ENCODE measurements at regions not wholly inside any gene's neighbourhood (a gene's known extent, or its start where the extent isn't known, plus 50 kb on each side); places are given as distances from the start of the nearest gene placed in this dataset.
"Not testable (repeated sequence)": the region's sequence is repeated elsewhere in the genome, so short reads cannot be mapped to it uniquely, and the experiment has no call there.

DNA sequence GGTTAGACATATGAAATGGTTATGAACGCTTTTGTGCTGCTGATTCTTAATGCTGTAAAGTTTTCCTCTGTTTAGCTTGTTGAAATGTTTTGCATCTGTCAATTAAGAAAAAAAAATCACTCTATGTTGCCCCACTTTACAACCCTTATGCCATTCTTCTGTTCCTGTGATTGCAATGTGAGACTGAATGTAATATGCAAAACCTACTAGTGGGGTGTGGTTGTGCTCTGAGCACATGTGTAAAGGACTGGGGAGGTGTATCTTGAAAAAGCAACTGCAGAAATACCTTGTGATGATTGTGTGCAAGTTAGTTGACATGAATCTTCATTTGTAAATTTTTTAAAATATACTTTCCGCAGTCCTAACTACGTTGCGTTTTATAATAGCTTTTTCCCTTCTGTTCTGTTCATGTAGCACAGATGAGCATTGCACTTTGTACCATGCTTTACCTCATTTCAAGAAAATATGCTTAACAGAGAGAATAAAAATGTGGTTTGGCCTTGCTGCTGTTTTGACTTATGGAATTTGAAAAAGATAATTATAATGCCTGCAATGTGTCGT, 357.0 kb upstream of the PIK3R1 start:
- H3K27ac ChIP-seq (ENCODE audit: extremely low read depth, low read depth, low read length), result no peak overlapping the region
- ChIA-PET POLR2A (no interaction called here), CTCF (no interaction called here)
- no peaks in the 10 kb centered on the region for H3K9me3 ChIP-seq (ENCODE audit: control insufficient read depth, insufficient read depth, low read depth, low read length)
- no peaks in the 10 kb centered on the region for H3K4me1 ChIP-seq (ENCODE audit: control insufficient read depth, insufficient read depth, low read length)
- H3K4me3 ChIP-seq (ENCODE audit: low read depth, low read length), result no peak overlapping the region
- TF ChIP-seq ZIC2 (tag by site-specific recombination; IDR thresholded peaks at IDR 0.05) (no peak), PRDM4 (tag by site-specific recombination; IDR thresholded peaks at IDR 0.05) (no peak), KLF8 (tag by site-specific recombination; IDR thresholded peaks at IDR 0.05) (no peak), KLF7 (tag by site-specific recombination; IDR thresholded peaks at IDR 0.05; ENCODE audit: borderline replicate concordance) (no peak), REPIN1 (tag by site-specific recombination; IDR thresholded peaks at IDR 0.05; ENCODE audit: low read depth) (no peak), ZNF660 (tag by site-specific recombination; IDR thresholded peaks at IDR 0.05) (no peak)
- TF ChIP-seq, protein P1, sequence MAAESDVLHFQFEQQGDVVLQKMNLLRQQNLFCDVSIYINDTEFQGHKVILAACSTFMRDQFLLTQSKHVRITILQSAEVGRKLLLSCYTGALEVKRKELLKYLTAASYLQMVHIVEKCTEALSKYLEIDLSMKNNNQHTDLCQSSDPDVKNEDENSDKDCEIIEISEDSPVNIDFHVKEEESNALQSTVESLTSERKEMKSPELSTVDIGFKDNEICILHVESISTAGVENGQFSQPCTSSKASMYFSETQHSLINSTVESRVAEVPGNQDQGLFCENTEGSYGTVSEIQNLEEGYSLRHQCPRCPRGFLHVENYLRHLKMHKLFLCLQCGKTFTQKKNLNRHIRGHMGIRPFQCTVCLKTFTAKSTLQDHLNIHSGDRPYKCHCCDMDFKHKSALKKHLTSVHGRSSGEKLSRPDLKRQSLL (tag by site-specific recombination; IDR thresholded peaks at IDR 0.05), result no peak
- H3K36me3 ChIP-seq (ENCODE audit: control insufficient read depth in 2 of 2, insufficient read depth in 1 of 2, low read length in 2 of 2), result no peaks in the 10 kb centered on the region

DNA sequence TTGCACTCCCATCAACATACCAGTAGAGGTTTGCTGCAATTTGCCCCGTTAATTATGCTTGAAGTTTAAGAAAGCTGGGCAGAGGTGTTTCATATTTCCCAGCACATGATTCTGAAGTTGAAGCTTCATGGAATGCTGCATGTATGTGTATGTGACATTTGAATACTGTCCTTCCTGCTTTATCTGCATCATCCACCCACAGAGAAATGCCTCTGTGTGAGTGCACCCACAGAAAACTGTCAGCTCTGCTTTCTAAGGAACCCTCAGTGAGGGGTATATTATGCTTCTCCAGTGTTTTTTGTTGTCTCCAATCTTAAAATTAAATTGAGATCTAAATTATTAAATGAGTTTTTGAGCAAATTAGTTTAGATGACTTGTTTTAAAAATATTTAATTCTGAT, 358.1 kb upstream of the PIK3R1 start:
- Histone ChIP-seq H3K27ac (ENCODE audit: extremely low read depth, low read depth, low read length) (no peak overlapping the region), H3K4me1 (ENCODE audit: control insufficient read depth, insufficient read depth, low read length) (no peaks in the 10 kb centered on the region), H3K9me3 (ENCODE audit: control insufficient read depth, insufficient read depth, low read depth, low read length) (no peaks in the 10 kb centered on the region), H3K36me3 (ENCODE audit: control insufficient read depth in 2 of 2, insufficient read depth in 1 of 2, low read length in 2 of 2) (no peaks in the 10 kb centered on the region), H3K4me3 (ENCODE audit: low read depth, low read length) (no peak overlapping the region)
- TF ChIP-seq EGR2 (tag by site-specific recombination; IDR thresholded peaks at IDR 0.05; ENCODE audit: low read depth) (peak; percentile 26; the same call in 1 of the 2 replicates), ZNF433 (tag by site-specific recombination; IDR thresholded peaks at IDR 0.05; ENCODE audit: low read depth) (no peak), ZNF777 (tag by site-specific recombination; IDR thresholded peaks at IDR 0.05; ENCODE audit: borderline replicate concordance) (no peak), ZFHX2 (tag by site-specific recombination; conservative IDR thresholded peaks at IDR 0.05) (peak; percentile 54)
- ChIA-PET CTCF (no interaction called here), POLR2A (no interaction called here)

DNA sequence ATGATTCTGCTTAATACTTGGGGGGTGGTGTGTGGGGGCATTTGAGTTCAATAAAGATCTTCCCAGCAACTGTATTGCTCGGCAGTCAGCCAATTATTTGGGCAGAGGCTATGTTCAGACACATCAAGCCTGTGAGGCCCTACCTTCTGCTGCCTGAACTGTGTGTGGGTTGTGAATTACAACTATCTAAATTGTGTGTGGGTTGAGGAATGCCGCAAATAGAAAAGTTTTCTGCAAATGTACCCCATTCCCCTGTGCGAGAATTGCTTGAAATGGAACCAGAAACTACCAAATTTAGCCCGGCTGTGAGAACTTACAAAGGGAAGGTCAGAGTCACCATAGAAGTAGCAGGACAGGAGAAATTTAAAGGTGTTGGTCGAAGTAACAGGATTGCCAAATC, 360.0 kb upstream of the PIK3R1 start:
- POLR2A ChIA-PET, result no interaction called here
- TF ChIP-seq ZFP37 (tag by site-specific recombination; IDR thresholded peaks at IDR 0.05) (no peak), EGR2 (tag by site-specific recombination; IDR thresholded peaks at IDR 0.05; ENCODE audit: low read depth) (peak; percentile 73), SP2 (tag by site-specific recombination; IDR thresholded peaks at IDR 0.05) (no peak), ZNF155 (tag by site-specific recombination; IDR thresholded peaks at IDR 0.05) (no peak), ZNF202 (tag by site-specific recombination; IDR thresholded peaks at IDR 0.05; ENCODE audit: borderline replicate concordance) (no peak), ZNF157 (tag by site-specific recombination; IDR thresholded peaks at IDR 0.05) (no peak), ZFHX2 (tag by site-specific recombination; conservative IDR thresholded peaks at IDR 0.05) (peak; percentile 83), ZNF114 (tag by site-specific recombination; IDR thresholded peaks at IDR 0.05) (no peak), ZNF549 (tag by site-specific recombination; IDR thresholded peaks at IDR 0.05) (no peak), ZBTB17 (tag by site-specific recombination; IDR thresholded peaks at IDR 0.05) (no peak), ZNF184 (tag by site-specific recombination; IDR thresholded peaks at IDR 0.05) (no peak)
- TF ChIP-seq, protein P2, sequence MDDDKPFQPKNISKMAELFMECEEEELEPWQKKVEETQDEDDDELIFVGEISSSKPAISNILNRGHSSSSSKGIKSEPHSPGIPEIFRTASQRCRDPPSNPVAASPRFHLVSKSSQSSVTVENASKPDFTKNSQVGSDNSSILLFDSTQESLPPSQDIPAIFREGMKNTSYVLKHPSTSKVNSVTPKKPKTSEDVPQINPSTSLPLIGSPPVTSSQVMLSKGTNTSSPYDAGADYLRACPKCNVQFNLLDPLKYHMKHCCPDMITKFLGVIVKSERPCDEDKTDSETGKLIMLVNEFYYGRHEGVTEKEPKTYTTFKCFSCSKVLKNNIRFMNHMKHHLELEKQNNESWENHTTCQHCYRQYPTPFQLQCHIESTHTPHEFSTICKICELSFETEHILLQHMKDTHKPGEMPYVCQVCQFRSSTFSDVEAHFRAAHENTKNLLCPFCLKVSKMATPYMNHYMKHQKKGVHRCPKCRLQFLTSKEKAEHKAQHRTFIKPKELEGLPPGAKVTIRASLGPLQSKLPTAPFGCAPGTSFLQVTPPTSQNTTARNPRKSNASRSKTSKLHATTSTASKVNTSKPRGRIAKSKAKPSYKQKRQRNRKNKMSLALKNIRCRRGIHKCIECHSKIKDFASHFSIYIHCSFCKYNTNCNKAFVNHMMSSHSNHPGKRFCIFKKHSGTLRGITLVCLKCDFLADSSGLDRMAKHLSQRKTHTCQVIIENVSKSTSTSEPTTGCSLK (tag by site-specific recombination; IDR thresholded peaks at IDR 0.05), result no peak
- H3K4me1 ChIP-seq (ENCODE audit: control insufficient read depth, insufficient read depth, low read length), result no peaks in the 10 kb centered on the region
- H3K9me3 ChIP-seq (ENCODE audit: control insufficient read depth, insufficient read depth, low read depth, low read length), result no peaks in the 10 kb centered on the region
- CTCF ChIA-PET, result no interaction called here
- no peak overlapping the region for H3K4me3 ChIP-seq (ENCODE audit: low read depth, low read length)
- no peak overlapping the region for H3K27ac ChIP-seq (ENCODE audit: extremely low read depth, low read depth, low read length)
- H3K36me3 ChIP-seq (ENCODE audit: control insufficient read depth in 2 of 2, insufficient read depth in 1 of 2, low read length in 2 of 2), result no peaks in the 10 kb centered on the region

DNA sequence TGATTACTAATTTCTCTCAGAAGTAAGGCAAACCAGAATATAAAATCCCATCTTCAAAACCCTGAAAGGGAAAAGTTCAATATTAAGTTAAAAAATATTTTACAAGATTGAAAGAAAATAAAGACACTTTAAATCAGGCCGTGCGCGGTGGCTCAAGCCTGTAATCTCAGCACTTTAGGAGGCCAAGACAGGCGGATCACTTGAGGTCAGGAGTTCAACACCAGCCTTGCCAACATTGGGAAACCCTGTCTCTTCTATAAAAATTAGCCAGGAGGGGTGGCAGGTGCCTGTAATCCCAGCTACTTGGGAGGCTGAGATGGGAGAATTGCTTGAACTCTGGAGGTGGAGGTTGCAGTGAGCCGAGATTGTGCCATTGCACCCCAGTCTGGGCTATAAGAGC, 364.6 kb upstream of the PIK3R1 start:
- H3K4me3 ChIP-seq (ENCODE audit: low read depth, low read length); CTCF ChIA-PET; POLR2A ChIA-PET; H3K4me1 ChIP-seq (ENCODE audit: control insufficient read depth, insufficient read depth, low read length); H3K36me3 ChIP-seq (ENCODE audit: control insufficient read depth in 2 of 2, insufficient read depth in 1 of 2, low read length in 2 of 2); H3K27ac ChIP-seq (ENCODE audit: extremely low read depth, low read depth, low read length); H3K9me3 ChIP-seq (ENCODE audit: control insufficient read depth, insufficient read depth, low read depth, low read length): not testable (repeated sequence)

Measured in HEK293 (cell line).